Mesodermal cell (in vitro differentiated cells): ENCODE measurements at regions not wholly inside any gene's neighbourhood (a gene's known extent, or its start where the extent isn't known, plus 50 kb on each side); places are given as distances from the start of the nearest gene placed in this dataset.

ENCODE experiments used
- H3K27ac ChIP-seq: 2 replicates; pipeline ENCODE4 v1.7.0; 2013; ENCODE audit warnings: mild to moderate bottlenecking, low read depth, low read length, moderate library complexity; ENCODE audit not compliant: severe bottlenecking
- H3K36me3 ChIP-seq: 2 replicates; pipeline ENCODE4 v1.7.1; 2013; ENCODE audit warnings: mild to moderate bottlenecking, low read length, moderate library complexity; ENCODE audit not compliant: control insufficient read depth, insufficient read depth
- H3K4me1 ChIP-seq: one replicate; pipeline ENCODE4 v1.7.1; 2013; ENCODE audit warnings: mild to moderate bottlenecking, low read length; ENCODE audit not compliant: insufficient read depth, control insufficient read depth, poor library complexity, severe bottlenecking
- H3K4me3 ChIP-seq: 2 replicates; pipeline ENCODE4 v1.7.0; 2013; ENCODE audit warnings: low read length, control low read depth, mild to moderate bottlenecking; ENCODE audit not compliant: insufficient read depth, poor library complexity, severe bottlenecking; ENCODE audit errors: extremely low read depth
- H3K9me3 ChIP-seq: 2 replicates; pipeline ENCODE4 v1.7.1; 2013; ENCODE audit warnings: mild to moderate bottlenecking, low read length, moderate library complexity; ENCODE audit not compliant: control insufficient read depth
- WGBS, 2 experiments: methylation state at CpG; one replicate each; pipeline ENCODE4 v1.1.5; 2013; ENCODE audit warnings: missing lambda C conversion rate in 2 of 2; ENCODE audit not compliant: insufficient coverage in 2 of 2; 5-methylcytosine and 5-hydroxymethylcytosine counted together

GRCh38 chr20:7189231-7189630, 421.7 kb downstream of the BMP2 start:
- H3K4me1 ChIP-seq: no peaks in the 10 kb centered on the region
- no peaks in the 10 kb centered on the region for H3K36me3 ChIP-seq
- 88% methylated on average over 1 to 2 of the region's 2 CpGs for WGBS, 2 experiments

GRCh38 chr20:7193681-7194080, 426.2 kb downstream of the BMP2 start:
- Histone ChIP-seq H3K36me3 (no peaks in the 10 kb centered on the region), H3K4me3 (no peak overlapping the region), H3K9me3 (no peaks in the 10 kb centered on the region), H3K4me1 (no peaks in the 10 kb centered on the region), H3K27ac (no peak overlapping the region)
- WGBS, 2 experiments: 100% methylated on average over 2 of the region's 4 CpGs

More at GRCh38 chr20:7189231-7189630, 421.7 kb downstream of the BMP2 start:
- Histone ChIP-seq H3K9me3 (no peaks in the 10 kb centered on the region), H3K27ac (no peak overlapping the region), H3K4me3 (no peak overlapping the region)

GRCh38 chr20:7195704-7196103, 428.2 kb downstream of the BMP2 start:
- WGBS, 2 experiments: 78 to 90% methylated on average over 2 to 4 of the region's 5 CpGs
- H3K27ac ChIP-seq: no peak overlapping the region
- H3K36me3 ChIP-seq: no peaks in the 10 kb centered on the region
- no peak overlapping the region for H3K4me3 ChIP-seq
- no peaks in the 10 kb centered on the region for H3K9me3 ChIP-seq
- no peaks in the 10 kb centered on the region for H3K4me1 ChIP-seq

GRCh38 chr20:7196481-7196880, 429.0 kb downstream of the BMP2 start:
- Histone ChIP-seq H3K4me1 (no peaks in the 10 kb centered on the region), H3K36me3 (no peaks in the 10 kb centered on the region), H3K27ac (no peak overlapping the region), H3K9me3 (no peaks in the 10 kb centered on the region), H3K4me3 (no peak overlapping the region)
- WGBS, 2 experiments: 100% methylated on average over 1 of the region's 1 CpG

GRCh38 chr20:7199861-7200260, 432.4 kb downstream of the BMP2 start:
- no CpG with 5 or more reads among the region's 2 CpGs for WGBS, 2 experiments

GRCh38 chr20:7207186-7207798, 439.8 kb downstream of the BMP2 start:
- Histone ChIP-seq H3K27ac (no peak overlapping the region), H3K36me3 (no peaks in the 10 kb centered on the region), H3K4me1 (no peaks in the 10 kb centered on the region), H3K9me3 (no peaks in the 10 kb centered on the region), H3K4me3 (no peak overlapping the region)
- WGBS, 2 experiments: 85 to 92% methylated on average over 3 to 4 of the region's 6 CpGs

More at GRCh38 chr20:7199861-7200260, 432.4 kb downstream of the BMP2 start:
- no peak overlapping the region for H3K27ac ChIP-seq
- no peaks in the 10 kb centered on the region for H3K4me1 ChIP-seq
- no peaks in the 10 kb centered on the region for H3K9me3 ChIP-seq
- no peak overlapping the region for H3K4me3 ChIP-seq
- no peaks in the 10 kb centered on the region for H3K36me3 ChIP-seq

GRCh38 chr20:7210910-7211309, 443.4 kb downstream of the BMP2 start:
- Histone ChIP-seq H3K36me3 (no peaks in the 10 kb centered on the region), H3K4me1 (no peaks in the 10 kb centered on the region), H3K4me3 (no peak overlapping the region), H3K27ac (no peak overlapping the region), H3K9me3 (no peaks in the 10 kb centered on the region)
- 82 to 95% methylated on average over 2 of the region's 4 CpGs for WGBS, 2 experiments

GRCh38 chr20:7214081-7214740, 446.7 kb downstream of the BMP2 start:
- 63 to 95% methylated on average over 2 to 3 of the region's 3 CpGs for WGBS, 2 experiments
- Histone ChIP-seq H3K27ac (no peak overlapping the region), H3K4me3 (no peak overlapping the region), H3K36me3 (no peaks in the 10 kb centered on the region), H3K9me3 (no peaks in the 10 kb centered on the region), H3K4me1 (no peaks in the 10 kb centered on the region)

- Histone ChIP-seq H3K9me3 (no peaks in the 10 kb centered on the region), H3K4me3 (no peak overlapping the region), H3K36me3 (no peaks in the 10 kb centered on the region), H3K4me1 (no peaks in the 10 kb centered on the region), H3K27ac (no peak overlapping the region)
- 100% methylated on average over 1 of the region's 1 CpG; no CpG with 5 or more reads in 1 of the 2 experiments for WGBS, 2 experiments
Observed at GRCh38 chr20:7217606-7218005, 450.1 kb downstream of the BMP2 start.

GRCh38 chr20:7220755-7221154, 453.3 kb downstream of the BMP2 start:
- WGBS, 2 experiments: 88% methylated on average over 1 of the region's 1 CpG; no CpG with 5 or more reads in 1 of the 2 experiments
- no peaks in the 10 kb centered on the region for H3K36me3 ChIP-seq
- no peak overlapping the region for H3K27ac ChIP-seq
- no peak overlapping the region for H3K4me3 ChIP-seq
- H3K4me1 ChIP-seq: no peaks in the 10 kb centered on the region
- H3K9me3 ChIP-seq: no peaks in the 10 kb centered on the region

- Histone ChIP-seq H3K36me3 (no peaks in the 10 kb centered on the region), H3K4me1 (no peaks in the 10 kb centered on the region), H3K4me3 (no peak overlapping the region), H3K27ac (no peak overlapping the region), H3K9me3 (no peaks in the 10 kb centered on the region)
- WGBS, 2 experiments: 100% methylated on average over 1 of the region's 2 CpGs; no CpG with 5 or more reads in 1 of the 2 experiments
Observed at GRCh38 chr20:7226156-7226555, 458.7 kb downstream of the BMP2 start.
